ENCODE measurements at regions not wholly inside any gene's neighbourhood (a gene's known extent, or its start where the extent isn't known, plus 50 kb on each side); places are given as distances from the start of the nearest gene placed in this dataset.

DNA sequence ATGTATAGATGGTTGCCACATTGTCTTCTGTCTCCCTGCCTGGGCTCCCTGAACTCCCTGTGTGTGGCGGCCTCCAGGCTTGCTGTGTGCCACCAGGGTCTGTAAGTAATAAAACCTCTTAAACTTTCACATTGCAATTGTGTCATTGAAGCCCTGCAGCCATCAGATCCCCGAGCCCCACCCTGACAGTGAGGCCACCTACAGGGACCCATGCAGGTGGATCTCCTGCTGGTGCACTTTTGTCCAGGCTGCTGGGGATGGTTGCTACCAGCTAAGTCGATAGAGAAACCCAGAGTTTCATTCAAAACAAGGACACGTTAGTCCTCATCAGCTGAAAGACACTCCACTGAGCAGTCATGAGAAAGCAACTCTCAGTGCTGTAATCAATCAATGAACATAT, 133.6 kb upstream of the PRICKLE2 start:
- Histone ChIP-seq H4K91ac (ENCODE audit: low read depth, low read length) (no peak overlapping the region), H2AFZ (ENCODE audit: insufficient read depth, low read length, poor library complexity) (no peak overlapping the region), H3K18ac (ENCODE audit: low read length) (no peak overlapping the region), H3K4me3 (ENCODE audit: low read depth, low read length) (no peak overlapping the region), H2BK5ac (ENCODE audit: low read depth, low read length, poor library complexity) (no peak overlapping the region), H4K12ac (ENCODE audit: low read depth, low read length) (no peak overlapping the region), H3K9ac (ENCODE audit: low read length) (no peak overlapping the region), H2BK12ac (ENCODE audit: low read length) (no peak overlapping the region), H3K9me3 (ENCODE audit: insufficient read depth, low read depth, low read length) (no peaks in the 10 kb centered on the region), H2AK5ac (ENCODE audit: low read length) (no peak overlapping the region), H3K23ac (ENCODE audit: low read length) (no peak overlapping the region), H3K27me3 (ENCODE audit: insufficient read depth, low read length) (no peaks in the 10 kb centered on the region), H4K8ac (ENCODE audit: low read depth, low read length) (no peak overlapping the region), H3K4me2 (ENCODE audit: low read length) (no peak overlapping the region), H3K4ac (ENCODE audit: low read depth, low read length) (no peak overlapping the region), H3K14ac (ENCODE audit: low read length) (no peak overlapping the region), H3K4me1 (ENCODE audit: control insufficient read depth in 1 of 2, insufficient read depth in 2 of 2, low read length in 2 of 2) (peaks cover 5 to 15% of the 10 kb centered on the region in 2 experiments), H3K79me2 (ENCODE audit: control insufficient read depth, insufficient read depth, low read length, poor library complexity) (peaks cover 2% of the 10 kb centered on the region), H3K27ac (ENCODE audit: low read depth, low read length) (no peak overlapping the region), H2BK120ac (ENCODE audit: insufficient read depth, low read length, poor library complexity) (no peak overlapping the region), H3K36me3 (ENCODE audit: control insufficient read depth in 1 of 2, insufficient read depth in 2 of 2, low read length in 2 of 2) (no peaks in the 10 kb centered on the region), H3K79me1 (ENCODE audit: low read length) (peaks cover 15% of the 10 kb centered on the region)
- no peak for DNase-seq
- WGBS (ENCODE audit: extremely low coverage, insufficient coverage, insufficient read length), result no CpG with 5 or more reads among the region's 4 CpGs

DNA sequence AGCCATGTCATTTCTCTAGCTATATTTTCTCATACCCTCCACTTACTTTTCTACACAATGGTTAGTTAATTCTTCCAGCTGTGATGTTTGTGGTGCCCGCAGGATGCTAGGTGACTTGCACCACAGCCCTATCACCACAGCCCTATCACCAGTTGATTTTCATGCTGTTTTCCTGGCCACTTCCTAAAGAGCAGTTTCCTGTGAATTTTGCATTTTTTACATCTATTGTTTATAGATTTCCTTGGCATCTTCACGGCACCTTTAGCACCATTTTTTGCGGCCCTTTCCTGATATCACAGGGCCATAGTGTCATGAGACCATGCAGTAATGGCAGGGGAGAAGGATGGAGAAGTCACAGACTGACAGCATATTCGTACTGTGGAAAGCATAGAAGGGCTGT, 132.9 kb upstream of the PRICKLE2 start:
- no CpG with 5 or more reads among the region's 4 CpGs for WGBS (ENCODE audit: extremely low coverage, insufficient coverage, insufficient read length)
- Histone ChIP-seq H2AK5ac (ENCODE audit: low read length) (no peak overlapping the region), H3K79me1 (ENCODE audit: low read length) (peaks cover 18% of the 10 kb centered on the region), H2BK12ac (ENCODE audit: low read length) (no peak overlapping the region), H3K79me2 (ENCODE audit: control insufficient read depth, insufficient read depth, low read length, poor library complexity) (peaks cover 2% of the 10 kb centered on the region), H4K91ac (ENCODE audit: low read depth, low read length) (no peak overlapping the region), H3K4ac (ENCODE audit: low read depth, low read length) (no peak overlapping the region), H3K4me1 (ENCODE audit: control insufficient read depth in 1 of 2, insufficient read depth in 2 of 2, low read length in 2 of 2) (peaks cover 6 to 18% of the 10 kb centered on the region in 2 experiments), H3K9me3 (ENCODE audit: insufficient read depth, low read depth, low read length) (no peaks in the 10 kb centered on the region), H2AFZ (ENCODE audit: insufficient read depth, low read length, poor library complexity) (no peak overlapping the region), H3K36me3 (ENCODE audit: control insufficient read depth in 1 of 2, insufficient read depth in 2 of 2, low read length in 2 of 2) (no peaks in the 10 kb centered on the region), H3K23ac (ENCODE audit: low read length) (no peak overlapping the region), H3K18ac (ENCODE audit: low read length) (no peak overlapping the region), H3K4me2 (ENCODE audit: low read length) (no peak overlapping the region), H3K27me3 (ENCODE audit: insufficient read depth, low read length) (no peaks in the 10 kb centered on the region), H4K12ac (ENCODE audit: low read depth, low read length) (no peak overlapping the region), H3K27ac (ENCODE audit: low read depth, low read length) (no peak overlapping the region), H4K8ac (ENCODE audit: low read depth, low read length) (no peak overlapping the region), H3K4me3 (ENCODE audit: low read depth, low read length) (no peak overlapping the region), H3K14ac (ENCODE audit: low read length) (no peak overlapping the region), H2BK5ac (ENCODE audit: low read depth, low read length, poor library complexity) (no peak overlapping the region), H2BK120ac (ENCODE audit: insufficient read depth, low read length, poor library complexity) (no peak overlapping the region), H3K9ac (ENCODE audit: low read length) (no peak overlapping the region)
- DNase-seq, result no peak

GRCh38 chr3:64357481-64357880, 132.2 kb upstream of the PRICKLE2 start:
- DNase-seq, result no peak
- Histone ChIP-seq H2BK5ac (ENCODE audit: low read depth, low read length, poor library complexity) (no peak overlapping the region), H3K79me1 (ENCODE audit: low read length) (peaks cover 20% of the 10 kb centered on the region), H2AFZ (ENCODE audit: insufficient read depth, low read length, poor library complexity) (no peak overlapping the region), H3K23ac (ENCODE audit: low read length) (no peak overlapping the region), H3K4me2 (ENCODE audit: low read length) (no peak overlapping the region), H3K4ac (ENCODE audit: low read depth, low read length) (no peak overlapping the region), H2BK12ac (ENCODE audit: low read length) (no peak overlapping the region), H3K27me3 (ENCODE audit: insufficient read depth, low read length) (no peaks in the 10 kb centered on the region), H3K4me1 (ENCODE audit: control insufficient read depth in 1 of 2, insufficient read depth in 2 of 2, low read length in 2 of 2) (peaks cover 8 to 20% of the 10 kb centered on the region in 2 experiments), H3K9ac (ENCODE audit: low read length) (no peak overlapping the region), H4K12ac (ENCODE audit: low read depth, low read length) (no peak overlapping the region), H3K27ac (ENCODE audit: low read depth, low read length) (no peak overlapping the region), H3K14ac (ENCODE audit: low read length) (no peak overlapping the region), H2BK120ac (ENCODE audit: insufficient read depth, low read length, poor library complexity) (no peak overlapping the region), H4K8ac (ENCODE audit: low read depth, low read length) (no peak overlapping the region), H3K36me3 (ENCODE audit: control insufficient read depth in 1 of 2, insufficient read depth in 2 of 2, low read length in 2 of 2) (no peaks in the 10 kb centered on the region), H3K79me2 (ENCODE audit: control insufficient read depth, insufficient read depth, low read length, poor library complexity) (peaks cover 2% of the 10 kb centered on the region), H4K91ac (ENCODE audit: low read depth, low read length) (no peak overlapping the region), H2AK5ac (ENCODE audit: low read length) (no peak overlapping the region), H3K4me3 (ENCODE audit: low read depth, low read length) (no peak overlapping the region), H3K18ac (ENCODE audit: low read length) (no peak overlapping the region), H3K9me3 (ENCODE audit: insufficient read depth, low read depth, low read length) (no peaks in the 10 kb centered on the region)

DNA sequence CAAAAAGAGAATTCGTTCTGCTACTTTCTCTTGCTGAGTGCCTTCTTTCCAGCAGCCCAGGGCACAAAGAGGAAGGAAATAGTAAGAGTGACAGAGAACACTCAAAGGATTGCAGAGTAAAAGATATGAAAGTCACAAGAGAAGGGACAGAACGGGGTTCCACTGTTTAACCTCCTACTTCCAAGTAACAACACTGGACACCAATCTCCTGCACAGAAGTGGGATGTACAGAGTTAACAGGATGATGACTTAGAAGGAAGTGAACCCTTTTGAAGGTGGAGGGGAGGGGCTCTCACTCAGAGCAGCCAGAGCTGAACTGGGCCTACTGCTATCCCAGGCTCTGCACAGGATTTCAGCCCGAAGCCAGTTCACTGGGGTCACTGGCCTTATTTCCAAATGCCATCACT, 130.1 kb upstream of the PRICKLE2 start:
- Histone ChIP-seq H3K9ac (ENCODE audit: low read length) (no peak overlapping the region), H3K36me3 (ENCODE audit: control insufficient read depth in 1 of 2, insufficient read depth in 2 of 2, low read length in 2 of 2) (no peaks in the 10 kb centered on the region), H4K8ac (ENCODE audit: low read depth, low read length) (peak overlapping the region; percentile 79), H3K4me1 (ENCODE audit: control insufficient read depth in 1 of 2, insufficient read depth in 2 of 2, low read length in 2 of 2) (peaks cover 15 to 31% of the 10 kb centered on the region in 2 experiments), H3K9me3 (ENCODE audit: insufficient read depth, low read depth, low read length) (no peaks in the 10 kb centered on the region), H2AFZ (ENCODE audit: insufficient read depth, low read length, poor library complexity) (no peak overlapping the region), H2BK120ac (ENCODE audit: insufficient read depth, low read length, poor library complexity) (peak overlapping the region; percentile 93), H3K14ac (ENCODE audit: low read length) (peak overlapping the region; percentile 59), H3K4ac (ENCODE audit: low read depth, low read length) (no peak overlapping the region), H2BK5ac (ENCODE audit: low read depth, low read length, poor library complexity) (peak overlapping the region; percentile 88), H3K27me3 (ENCODE audit: insufficient read depth, low read length) (no peaks in the 10 kb centered on the region), H3K79me2 (ENCODE audit: control insufficient read depth, insufficient read depth, low read length, poor library complexity) (peaks cover 2% of the 10 kb centered on the region), H3K18ac (ENCODE audit: low read length) (no peak overlapping the region), H3K23ac (ENCODE audit: low read length) (no peak overlapping the region), H4K91ac (ENCODE audit: low read depth, low read length) (peak overlapping the region; percentile 89), H3K79me1 (ENCODE audit: low read length) (peaks cover 26% of the 10 kb centered on the region), H3K27ac (ENCODE audit: low read depth, low read length) (peak overlapping the region; percentile 55), H2AK5ac (ENCODE audit: low read length) (no peak overlapping the region), H3K4me2 (ENCODE audit: low read length) (no peak overlapping the region), H3K4me3 (ENCODE audit: low read depth, low read length) (no peak overlapping the region), H2BK12ac (ENCODE audit: low read length) (peak overlapping the region; percentile 98), H4K12ac (ENCODE audit: low read depth, low read length) (no peak overlapping the region)
- no peak for DNase-seq
- no CpG with 5 or more reads among the region's 3 CpGs for WGBS (ENCODE audit: extremely low coverage, insufficient coverage, insufficient read length)

Measured in trophoblast cell (in vitro differentiated cells and primary cell).